Mucosa of gallbladder (tissue), 1 donor: ENCODE measurements at regions not wholly inside any gene's neighbourhood (a gene's known extent, or its start where the extent isn't known, plus 50 kb on each side); places are given as distances from the start of the nearest gene placed in this dataset.

Source experiments
- DNase-seq: peaks from one replicate; pipeline ENCODE4 v3.0.0-alpha.2; 2020; ENCODE audit warnings: low spot score
- donor health status: DM: no; HTN: no; CAD: no.

DNA sequence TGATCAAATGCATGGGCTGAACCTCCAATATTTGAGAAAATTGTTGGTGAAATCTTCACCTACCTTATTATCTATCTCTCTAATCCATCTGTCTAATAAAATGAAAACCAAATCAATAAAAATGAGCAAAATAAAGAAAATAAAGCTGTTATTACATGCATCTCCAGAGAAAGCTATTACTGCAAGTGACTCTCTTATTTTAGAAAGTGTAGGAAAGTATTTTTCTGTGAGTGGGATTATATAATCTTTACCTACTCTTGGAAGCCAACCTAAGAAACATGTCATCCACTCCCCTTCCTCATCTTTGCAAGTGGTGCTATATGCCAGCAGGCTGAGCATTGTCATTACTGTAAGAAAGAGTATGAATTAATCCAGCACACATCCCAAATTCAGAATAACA, 191.5 kb upstream of the RFC3 start:
- DNase-seq: no peak

DNA sequence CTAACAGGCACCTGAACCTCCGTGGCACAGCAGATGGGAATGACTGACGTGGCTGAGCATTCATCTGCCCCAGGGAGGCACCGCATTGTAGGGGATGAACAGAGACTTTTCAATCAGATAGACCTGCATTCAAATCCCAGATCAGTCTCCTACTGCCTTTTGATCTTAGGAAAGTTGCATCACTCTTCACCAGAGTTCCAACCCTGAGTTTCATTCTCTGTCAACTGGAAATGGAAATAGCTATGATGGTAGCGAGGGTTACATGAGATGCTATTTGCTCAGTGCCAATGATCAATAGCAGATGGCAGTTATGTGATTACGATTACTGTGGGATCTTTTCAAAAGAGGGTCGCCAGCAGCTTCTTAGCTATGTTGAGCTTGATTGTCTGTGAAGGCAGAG, 189.3 kb upstream of the RFC3 start:
- DNase-seq: no peak

DNA sequence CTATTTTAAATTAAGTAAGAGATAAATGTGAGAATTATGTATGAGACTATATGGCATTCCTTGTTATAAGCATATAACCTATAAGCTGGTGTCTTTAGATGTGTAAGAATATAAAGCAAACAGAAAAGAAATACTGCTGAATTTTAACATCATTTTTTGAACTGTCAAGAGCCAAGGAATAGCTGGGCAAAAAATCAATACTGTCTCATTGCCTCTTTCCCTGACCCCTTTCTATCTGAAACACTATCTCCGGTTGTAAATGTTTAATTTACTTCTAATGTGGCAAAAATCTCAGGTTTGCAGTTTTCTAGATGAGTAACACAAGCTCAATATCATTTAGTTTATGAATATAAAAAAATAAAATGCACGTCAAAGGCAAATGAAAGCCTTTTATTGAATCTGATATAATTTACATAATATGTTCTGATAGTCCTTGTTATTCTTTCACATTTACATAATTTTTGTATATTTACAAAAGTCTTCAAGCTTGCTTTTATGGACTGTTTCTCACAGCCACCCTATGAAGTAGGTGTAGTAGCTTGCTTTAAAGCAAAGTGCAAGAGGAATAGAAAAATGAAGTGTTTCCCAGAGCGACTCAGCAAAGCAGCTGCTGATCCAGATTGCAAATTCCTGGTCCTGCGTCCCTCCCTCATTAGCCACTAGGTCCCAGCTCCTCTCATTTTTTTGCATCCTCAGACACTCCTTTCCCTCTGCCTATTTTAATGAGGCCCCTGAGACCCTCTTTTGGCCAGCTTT, 188.2 kb upstream of the RFC3 start:
- DNase-seq: no peak

DNA sequence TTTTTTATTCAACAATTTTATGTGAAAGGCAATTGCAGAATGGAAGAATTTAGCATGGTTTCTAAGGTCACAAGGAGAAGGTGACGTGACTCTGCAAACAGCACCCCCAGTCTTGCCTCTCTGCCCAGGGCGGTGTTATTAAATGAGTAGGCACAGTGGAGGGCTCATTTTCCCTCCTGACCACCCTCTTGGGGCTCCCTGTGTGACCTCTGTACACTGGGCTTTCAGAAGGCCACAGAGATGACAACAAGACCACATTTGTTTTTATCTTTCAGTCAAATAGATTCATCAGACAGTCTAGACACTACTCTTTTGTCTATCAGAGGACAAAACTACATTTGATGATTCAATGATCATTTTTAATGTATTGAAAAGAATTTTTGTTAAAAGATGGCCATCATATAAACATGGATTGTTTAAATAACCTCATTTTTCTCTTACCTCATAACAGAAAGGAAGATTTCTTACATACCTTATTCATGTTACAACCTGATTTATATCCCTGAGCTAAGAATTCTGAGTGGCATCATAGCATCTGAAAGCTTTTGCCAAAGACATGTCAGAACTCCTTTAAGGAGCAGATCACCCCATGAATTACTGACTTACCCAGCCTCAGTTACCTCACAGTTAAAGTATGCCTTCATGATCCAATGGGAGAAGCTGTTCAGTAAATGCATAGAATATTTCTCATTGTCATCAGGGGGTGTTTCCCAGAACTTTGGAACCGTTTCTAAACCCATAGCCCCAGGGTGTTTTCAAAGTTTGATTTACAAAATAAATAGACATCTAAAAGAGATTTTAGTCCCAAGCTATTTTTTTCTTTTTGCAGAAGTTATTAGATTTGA, 184.0 kb upstream of the RFC3 start:
- no peak for DNase-seq

DNA sequence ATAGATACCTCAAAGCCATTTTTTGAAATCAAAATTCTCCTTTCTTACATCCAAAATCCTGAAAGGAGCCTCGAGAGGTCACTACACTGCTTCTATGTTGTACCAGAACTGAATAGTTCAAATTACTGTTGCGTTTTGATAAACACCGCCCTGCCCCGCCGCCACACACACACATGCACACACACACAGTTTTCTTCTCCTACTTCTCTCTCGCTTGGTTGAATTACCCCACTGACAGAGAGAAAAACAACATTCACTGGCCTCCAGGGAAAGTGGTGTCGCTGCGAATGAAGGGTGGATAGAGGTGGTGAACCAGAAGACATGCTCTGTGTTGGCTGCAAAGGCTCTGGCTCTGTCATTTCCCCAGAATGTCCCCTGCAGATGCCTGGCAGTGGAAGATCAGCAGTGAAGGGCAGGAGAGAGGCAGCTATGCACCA, 183.4 kb upstream of the RFC3 start:
- no peak for DNase-seq

DNA sequence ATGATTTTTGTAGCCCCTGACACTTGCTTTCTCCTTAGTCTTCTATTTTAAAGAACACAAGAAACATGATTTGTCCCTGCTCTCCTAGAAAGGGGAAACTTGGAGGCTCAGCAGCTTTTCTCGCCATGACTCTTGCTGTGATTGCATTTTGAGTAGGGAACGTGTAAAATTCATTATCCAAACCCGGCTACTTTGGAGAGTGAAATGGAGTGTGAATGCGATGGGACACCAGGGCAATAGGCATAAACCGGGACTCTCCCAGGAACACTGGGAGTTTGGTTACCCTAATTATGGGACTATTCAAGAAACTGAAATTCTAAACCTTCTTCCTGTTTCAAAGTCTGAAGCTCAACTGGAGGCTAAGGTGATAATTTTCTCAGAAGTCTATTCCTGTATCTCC, 181.7 kb upstream of the RFC3 start:
- no peak for DNase-seq

DNA sequence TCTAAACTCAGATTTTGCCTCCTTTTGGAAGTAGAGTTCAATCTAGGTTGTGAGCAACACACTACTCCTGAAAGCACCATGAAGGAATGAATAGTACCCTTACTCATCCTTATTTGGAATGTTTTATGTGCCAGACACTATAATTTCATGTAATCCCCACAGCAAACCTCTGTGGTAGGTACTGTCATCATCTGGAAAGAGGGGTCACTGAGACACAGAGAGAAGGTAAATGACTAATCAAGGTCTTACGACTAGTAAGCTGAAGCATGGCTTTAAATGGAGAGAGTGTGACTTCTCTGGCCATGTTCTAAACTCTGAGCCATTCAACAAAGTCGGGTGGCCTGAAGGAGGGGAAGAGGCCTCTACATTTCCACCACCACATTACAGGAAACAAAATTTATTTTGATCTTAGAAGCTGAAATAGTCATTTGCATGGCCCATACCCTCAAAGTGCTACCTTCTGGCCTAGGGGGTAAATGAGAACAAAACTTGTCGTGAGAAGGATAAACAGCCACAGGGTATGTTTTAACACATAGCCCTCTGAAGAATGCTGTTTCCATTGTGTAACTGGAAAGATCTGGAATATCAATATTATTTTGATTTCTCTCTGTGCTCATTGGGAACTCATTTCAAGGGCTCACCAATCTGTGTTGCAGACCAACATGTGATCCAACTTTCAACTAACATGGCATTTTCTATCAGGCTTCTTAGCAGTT, 180.8 kb upstream of the RFC3 start:
- DNase-seq: no peak

DNA sequence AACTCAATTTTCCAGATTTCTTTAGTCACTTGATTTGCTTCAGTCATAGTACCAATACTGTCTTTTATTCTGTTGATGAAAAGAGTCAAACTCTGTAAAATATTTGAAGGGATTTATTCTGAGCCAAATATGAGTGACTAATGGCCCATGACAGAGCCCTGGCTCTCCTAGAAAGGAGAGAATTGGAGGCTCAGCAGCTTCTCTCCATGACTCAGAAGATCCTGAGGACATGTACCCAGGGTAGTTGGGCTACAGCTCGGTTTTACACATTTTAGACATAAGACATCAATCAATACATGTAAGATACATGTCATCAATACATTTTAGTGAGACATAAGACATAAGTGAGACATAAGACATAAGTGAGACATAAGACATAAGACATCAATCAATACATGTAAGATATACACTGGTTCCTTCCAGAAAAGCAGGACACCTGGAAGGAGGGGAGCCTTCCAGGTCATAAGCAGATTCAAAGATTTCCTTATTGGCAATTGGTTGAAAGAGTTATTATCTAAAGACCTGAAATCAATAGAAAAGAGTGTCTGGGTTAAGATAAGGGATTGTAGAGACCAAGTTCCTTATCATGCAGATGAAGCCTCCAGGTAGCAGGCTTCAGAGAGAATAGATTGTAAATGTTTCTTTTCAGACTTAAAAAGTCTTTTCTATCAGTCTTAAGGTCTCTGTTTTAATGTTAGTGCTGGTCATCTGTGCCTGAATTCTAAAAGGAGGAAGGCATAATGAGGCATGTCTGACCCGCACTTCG, 179.8 kb upstream of the RFC3 start:
- no peak for DNase-seq

DNA sequence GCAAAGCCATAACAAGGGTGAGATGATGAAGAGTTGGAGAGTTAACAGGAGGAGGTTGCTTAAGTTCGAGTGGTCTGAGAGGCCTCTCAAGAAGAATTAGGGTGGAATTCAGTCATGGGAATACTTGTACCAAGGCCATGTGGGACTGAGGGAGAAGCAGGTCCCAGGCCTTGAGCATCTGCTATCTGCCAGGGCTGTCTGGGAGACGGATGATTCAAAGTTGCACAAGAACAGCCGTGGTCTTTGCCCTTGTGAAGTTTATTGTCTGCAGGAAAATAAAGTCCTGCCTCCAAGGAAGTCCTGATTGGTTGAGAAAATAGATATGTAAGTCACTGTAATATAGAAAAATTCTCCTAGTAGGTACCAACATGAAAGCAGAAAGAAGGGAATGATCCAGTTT, 178.8 kb upstream of the RFC3 start:
- peak; percentile 49 for DNase-seq

DNA sequence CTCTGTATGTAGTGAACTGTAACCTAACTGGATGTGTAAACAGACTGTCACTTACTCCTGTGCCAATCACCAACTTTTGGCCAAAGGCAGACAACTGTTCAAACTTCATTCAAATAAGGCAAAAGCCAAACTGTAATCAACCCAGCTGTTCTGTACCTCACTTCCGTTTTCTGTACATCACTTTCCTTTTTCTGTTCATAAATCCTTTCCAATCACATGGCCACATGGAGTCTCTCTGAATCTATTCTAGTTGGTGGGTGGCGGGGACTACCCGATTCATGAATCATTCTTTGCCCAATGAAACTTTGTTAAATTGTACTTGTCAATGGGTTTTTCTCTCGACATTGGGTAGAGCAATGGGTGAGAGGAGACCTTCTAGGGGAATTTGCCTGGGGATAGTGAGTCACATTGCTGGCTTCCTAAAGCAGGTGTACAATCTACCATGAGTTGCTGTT, 178.3 kb upstream of the RFC3 start:
- no peak for DNase-seq

DNA sequence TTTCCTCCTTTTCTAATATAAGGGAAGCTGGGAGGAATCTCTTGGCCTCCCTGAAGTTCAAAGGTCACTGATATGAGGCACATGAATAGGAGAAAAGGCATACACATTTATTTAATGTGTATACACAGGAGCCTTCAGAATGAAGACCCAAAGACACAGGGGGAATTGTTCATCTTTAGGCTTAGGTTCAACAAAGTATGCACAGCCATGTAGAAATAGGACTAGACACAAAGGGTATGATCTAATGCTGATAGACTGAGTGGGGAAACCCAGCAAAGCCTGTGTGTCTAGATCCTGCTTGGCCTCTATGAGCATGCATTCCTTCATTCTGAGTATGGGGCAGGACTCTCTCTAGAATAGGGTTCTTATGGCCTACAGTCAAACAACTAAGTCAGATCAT, 177.1 kb upstream of the RFC3 start:
- no peak for DNase-seq

DNA sequence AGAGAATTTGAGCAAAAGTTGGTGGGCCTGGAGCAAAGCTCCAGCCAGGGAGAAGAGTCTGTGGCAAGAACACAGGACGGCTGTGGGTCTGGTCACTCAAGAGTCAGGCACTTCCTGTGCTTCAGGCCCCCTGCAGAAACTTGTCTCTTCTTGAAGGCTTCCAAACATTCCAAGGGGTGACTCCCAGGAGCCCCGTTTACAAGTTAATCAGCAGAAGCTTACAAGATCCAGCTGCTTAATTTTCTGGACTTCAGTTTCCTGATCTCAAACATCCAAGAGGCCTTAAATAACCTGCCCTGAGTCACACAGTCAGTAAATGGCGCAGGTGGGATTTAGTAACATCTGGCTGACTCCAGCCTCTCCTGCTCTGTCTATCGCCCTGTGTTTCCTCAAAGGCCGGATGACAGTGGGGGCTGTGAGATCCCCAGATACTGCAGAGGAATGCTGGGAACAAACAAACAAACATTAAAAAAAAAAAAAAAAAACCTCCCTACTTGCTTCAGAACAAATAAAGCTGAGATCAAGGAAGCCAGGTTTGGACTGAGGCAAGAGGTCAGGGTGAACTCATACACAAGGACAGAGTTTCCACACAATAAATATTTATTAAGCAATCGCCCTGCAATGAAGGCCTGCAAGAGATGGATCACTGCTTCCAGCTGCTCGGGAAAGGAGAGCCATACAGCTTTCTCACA, 175.4 kb upstream of the RFC3 start:
- peak; percentile 62 for DNase-seq

DNA sequence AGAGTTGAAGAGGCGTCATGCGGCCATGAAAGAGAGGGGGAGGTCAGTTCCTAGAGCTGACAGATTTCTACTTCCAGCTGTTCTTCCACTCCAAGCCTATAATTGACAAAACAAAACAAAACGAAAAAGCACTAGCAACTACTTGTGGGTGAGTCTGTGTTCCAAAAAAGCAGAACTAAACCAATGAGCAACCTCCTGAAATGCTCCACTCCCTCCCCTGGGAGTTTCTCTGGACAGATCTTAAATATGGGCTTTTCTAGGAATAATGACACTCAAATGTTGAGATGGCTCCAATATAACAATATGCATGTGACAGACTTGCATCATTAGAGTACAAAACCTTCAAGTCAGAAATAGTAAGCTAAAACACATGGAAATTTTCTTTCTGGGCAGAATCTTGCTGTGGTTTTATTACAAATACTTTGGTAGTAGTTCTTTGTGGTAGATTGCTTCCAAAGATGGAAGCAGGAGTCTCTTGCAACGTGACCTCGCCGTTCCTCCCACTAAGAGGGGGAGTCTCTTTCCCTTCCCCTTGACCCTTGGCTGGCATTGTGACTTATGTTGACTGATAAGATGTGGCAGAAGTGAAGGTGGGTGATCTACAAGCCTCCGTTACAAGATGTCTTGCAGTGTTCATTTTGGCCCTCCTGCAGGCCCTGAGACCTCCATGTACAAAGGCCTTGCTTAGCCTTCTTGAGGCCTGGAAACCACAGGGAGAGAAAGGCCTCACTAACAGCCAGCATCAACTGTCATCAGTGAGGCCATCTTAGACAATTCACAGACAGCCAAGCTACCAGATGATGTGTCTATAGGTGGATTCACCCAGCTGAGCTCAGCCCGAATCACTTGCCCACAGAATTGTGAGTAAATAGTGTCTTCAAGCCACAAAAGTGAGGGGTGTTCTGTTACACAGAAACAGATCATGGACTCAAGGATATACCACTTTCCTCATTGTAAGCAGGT, 173.1 kb upstream of the RFC3 start:
- no peak for DNase-seq

DNA sequence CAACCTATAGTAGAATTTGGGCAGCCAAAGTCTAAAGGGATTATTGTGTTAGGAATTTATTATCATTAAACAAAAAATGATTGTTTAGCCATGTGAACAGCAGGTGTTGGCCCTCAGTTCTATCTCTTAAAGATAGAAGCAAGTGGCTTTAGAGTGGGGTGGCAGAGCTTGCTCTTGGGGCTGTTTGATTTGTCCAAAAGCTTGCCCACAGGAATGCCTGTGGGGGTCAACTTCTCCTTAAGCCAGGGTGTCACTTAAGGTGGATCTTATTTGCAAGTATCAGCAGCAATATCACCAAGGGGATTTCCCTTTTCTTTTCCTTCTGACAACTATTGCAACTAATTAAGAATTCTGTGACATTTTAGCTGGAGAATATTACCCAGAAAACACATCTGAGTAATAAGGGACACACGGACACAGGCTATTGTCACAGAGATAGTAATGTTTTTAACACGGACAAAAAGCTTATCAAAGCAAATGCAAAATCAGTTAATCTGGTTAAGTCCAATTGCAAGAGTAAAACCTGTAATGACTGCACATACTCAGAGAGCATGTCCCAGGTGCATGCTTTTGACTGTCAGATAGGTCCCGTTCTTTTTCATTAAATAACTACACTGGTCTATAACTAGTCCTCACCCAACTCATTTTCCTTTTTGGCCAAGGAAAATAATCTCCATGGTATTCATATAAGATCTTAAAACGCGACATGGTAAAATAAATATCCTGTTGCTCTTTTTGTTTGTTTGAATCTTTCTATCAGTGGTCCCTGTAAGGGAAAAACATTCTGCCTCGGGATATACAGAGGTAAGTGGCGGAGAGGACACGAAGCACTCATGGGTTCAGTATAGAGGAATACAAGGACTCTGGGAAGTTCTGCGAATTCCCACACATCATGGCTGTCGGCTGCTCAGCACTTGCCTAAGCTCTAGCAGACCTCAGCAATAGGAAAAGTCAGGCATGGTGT, 172.1 kb upstream of the RFC3 start:
- DNase-seq: no peak

DNA sequence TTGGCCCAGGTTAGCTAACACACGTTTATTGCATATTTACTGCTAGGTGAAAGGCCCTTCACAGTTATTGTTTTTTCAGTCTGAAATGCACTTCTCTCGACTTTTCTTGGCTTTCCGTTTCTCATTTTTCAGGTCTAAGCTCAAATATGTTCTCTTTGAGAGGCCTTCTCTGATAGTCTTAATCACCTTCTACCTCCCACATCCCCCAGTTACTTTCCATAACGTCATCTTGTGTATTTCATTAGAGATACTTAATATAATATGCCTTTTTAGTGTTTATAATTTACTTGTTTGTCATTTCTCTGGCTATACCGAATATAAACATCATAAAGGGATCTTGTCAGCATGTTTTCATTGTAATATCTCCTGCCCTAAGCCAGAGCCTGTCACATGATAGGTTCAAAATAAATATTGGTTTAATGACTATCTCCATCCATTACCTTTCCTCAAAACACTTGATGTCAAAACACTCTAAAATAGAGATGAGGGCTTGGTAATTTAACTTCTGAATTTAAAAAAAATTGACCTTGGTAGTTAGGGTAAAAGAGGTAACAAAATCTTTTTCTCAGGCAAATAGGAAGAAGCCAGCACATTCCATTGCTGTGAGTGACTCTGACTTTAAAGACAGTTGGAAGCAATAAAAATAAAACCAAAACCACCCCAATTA, 168.6 kb upstream of the RFC3 start:
- no peak for DNase-seq

DNA sequence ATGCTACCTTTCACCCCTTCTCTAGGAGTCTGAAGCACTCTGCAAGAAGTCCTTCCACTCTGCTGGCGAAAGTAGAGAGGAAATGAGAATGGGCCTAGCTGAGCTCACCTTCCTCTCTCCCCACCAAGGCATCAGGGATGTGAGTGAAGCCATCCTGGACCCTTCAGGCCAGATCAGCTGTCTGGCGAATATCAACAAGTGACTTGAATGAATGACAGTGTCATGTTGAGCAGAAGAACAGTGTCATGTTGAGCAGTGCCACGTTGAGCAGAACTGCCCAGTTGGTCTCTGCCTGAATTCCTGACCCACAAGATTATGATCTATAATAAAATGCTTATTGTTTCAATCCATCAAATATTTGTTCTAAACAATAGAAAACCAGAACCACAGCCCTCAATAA, 166.2 kb upstream of the RFC3 start:
- DNase-seq: no peak

DNA sequence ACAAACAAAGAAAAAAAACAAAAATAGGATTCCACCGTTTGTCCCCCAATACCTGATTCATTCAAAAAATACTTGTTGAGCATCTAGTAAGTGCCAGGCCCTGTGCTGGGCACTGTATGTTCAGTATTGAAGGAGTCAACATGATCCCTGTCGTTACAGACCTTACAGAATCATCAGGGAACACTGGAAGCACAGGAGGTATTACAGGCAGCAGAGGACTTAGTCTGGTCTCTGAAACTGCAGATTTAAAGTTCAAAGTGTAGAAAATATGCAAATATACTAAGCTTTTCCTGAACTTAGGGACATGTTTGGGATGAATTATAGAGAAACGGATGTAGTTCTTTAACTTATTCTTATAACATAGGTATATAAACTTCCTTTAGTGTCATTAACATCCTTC, 160.7 kb upstream of the RFC3 start:
- DNase-seq: no peak

DNA sequence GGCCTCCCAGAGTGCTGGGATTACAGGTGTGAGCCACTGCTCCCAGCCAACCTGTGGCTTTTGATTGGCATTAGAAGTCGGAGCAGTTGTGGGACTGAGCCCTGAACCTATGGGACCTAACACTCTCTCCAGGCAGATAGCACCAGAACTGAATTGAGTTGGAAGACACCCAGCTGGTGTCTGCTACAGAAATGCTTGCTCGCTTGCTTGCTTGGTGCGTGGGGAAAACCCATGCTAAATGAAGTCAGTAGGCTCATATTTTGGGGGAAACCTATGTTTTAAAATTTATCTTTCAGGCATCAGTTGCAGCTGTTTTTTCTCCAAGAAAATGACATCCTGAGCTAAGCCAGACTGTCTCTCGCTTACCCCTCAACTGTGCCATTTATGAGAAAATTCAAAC, 158.5 kb upstream of the RFC3 start:
- no peak for DNase-seq
